Posterior vena cava (tissue), 2 donors: ENCODE measurements at regions not wholly inside any gene's neighbourhood (a gene's known extent, or its start where the extent isn't known, plus 50 kb on each side); places are given as distances from the start of the nearest gene placed in this dataset.

Experiments
- DNase-seq: peaks from one replicate; pipeline ENCODE4 v3.0.0-alpha.2; 2020; ENCODE audit warnings: low spot score
- intact Hi-C, 2 donors: fragments of 100-400 bp; cut with DNase I; formaldehyde crosslinking; loops; one replicate each; pipeline versions ENCODE4 v1.14.1 to v1.14.2; 2022 to 2023
- donor health status: DM: yes; HTN: yes; CAD: no.
- donor health status: DM: yes; HTN: yes; CAD: no.

DNA sequence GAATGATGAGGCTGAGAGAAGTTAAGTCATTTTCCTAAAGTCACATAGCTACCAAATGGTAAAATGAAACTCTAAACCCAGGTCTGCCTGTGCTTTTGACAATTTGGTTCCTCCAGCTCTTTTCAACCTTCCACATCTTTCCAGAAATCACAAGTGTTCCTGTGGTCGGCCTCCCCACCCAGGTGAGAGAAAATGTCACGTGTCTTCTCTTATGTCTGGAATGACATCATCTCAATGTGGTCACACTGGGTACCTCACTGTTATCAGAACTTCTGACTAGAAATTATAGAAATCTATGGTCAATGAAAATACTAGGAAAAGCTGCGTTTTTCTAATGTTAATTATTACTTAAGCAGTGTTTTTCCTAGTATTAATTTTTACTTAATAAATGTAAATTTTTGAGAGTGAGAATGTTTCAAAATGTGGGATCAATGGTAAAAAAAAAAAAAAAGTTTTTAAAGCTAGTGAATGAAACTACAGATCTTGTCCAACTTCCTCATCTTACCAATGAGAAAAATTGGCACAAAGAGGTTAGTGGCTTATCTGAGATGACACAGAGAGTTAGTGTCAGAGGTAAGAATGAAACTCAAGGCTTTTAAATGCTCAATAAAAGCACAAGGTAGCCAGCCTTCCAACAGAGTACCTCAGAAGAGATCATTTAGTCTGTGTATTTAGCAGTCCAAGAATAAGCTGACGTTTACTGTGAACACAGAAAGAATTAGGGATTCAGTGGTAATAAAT is 228.7 kb upstream of the NR4A3 start:
- intact Hi-C loops: no loop called here
- no peak for DNase-seq

DNA sequence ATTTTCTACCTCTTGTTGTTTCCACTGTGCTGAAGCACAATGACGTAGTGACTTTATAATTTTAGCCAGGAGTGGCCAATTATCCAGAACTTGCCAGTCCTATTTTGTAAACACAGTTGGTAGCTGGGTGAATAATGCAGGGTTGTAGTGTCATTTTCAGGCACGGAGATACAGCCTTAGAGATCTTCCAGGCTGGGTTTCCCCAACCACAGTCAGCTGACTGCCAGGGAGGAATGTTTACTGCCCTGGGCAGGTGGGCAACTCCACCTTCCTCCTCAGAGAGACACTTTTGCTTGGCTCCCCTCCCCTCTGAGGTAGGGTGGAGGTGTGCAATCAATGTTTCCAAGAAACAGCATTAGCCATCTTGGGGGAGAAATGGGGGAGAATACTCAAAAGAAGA is 228.1 kb upstream of the NR4A3 start:
- no peak for DNase-seq
- intact Hi-C loops: no loop called here

DNA sequence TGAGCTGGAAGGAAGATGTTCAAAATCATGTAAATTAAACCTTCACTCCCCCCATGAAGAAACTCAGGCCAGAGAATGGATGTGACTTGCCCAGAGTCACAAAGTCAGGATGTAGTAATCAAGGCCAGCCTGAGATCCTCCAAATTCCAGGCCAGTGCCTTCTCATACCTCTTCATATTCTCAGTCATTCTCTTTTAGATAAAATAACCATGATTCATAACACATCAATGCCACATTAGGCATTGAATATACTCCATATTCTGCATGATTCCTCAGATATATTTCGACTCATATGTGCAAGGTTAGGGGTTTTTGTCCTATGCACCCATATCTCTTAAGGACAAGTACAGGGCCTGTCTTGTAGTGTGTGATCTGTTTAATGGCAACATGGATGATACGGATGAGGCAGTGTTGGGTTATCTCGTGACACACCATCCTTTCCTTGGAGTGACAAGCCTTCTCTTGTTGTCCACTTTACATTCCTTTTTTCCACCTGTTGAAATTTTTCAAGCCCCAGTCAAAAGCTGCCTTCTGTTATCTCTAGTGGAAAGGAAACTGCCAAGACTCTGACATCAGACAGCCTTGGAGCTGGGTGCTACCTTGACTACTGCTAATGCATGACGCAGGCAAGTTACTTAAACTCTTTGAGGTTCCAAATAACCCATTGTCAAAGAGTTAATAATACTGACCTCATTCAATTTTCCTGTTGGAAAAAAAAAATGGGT is 227.5 kb upstream of the NR4A3 start:
- DNase-seq: no peak
- intact Hi-C loops: no loop called here

DNA sequence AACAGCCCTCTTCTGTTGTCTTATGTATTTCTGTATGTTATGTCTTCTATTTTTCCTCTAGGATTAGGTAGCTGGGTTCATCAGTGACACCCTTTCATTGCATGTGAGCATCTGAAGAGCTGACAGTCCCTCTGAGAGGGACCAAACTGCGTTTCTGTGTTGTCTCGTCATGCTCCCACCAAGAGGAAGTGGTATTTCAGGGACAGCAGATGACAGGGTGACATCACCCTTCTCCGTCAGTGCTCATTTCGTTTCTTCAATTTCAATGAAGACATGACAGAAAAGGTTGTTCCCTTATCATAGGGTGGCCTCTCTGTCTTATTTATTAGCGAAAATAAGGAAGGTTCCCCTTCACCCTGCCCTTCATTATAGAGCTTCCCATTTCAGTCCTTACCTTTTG is 225.9 kb upstream of the NR4A3 start:
- intact Hi-C loops: no loop called here
- DNase-seq: no peak

DNA sequence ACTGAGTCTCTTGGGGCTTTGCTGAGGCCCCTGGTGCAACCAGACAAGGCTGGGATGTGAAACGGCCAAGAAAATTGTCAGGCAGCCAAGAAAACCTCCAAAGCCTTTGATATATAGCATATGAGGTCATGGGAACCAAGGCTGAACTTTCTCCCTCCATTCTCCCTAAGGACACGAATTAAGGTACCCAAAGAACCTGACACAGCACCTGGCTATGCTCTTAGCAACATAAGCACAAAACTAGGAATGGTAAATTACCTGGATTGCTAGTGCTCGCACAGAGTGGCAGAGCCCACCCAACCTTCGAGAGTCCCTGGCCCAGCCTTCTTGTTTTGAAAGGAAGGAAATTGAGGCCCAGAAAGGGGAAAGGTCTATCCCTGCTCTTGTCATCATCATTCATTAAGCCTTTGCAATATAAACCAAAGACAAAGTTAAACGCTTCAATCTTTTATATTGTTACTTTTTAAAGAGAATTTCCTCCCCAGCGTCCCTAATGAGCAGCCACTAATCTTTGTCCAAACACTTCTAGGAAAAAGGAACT is 220.0 kb upstream of the NR4A3 start:
- intact Hi-C loops: no loop called here
- DNase-seq: no peak

DNA sequence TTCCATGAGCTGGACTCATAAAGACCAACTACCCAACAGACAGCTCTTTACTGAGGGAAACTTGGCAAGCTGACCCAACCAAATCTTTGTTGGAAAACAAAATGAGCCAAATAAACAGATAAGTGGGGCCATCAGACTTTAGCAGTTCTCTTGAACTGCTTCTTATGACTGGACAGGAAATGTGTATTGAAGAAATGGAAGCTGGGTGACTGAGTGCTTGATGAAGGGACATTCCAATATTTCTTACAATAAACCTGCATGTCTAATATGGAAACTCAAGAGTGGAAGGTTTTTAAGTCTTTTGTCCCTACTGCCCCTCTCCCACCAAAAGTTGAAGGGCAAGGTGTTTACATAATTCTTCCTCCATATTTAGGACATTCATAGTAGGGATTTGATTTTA is 218.8 kb upstream of the NR4A3 start:
- intact Hi-C loops: no loop called here
- no peak for DNase-seq

DNA sequence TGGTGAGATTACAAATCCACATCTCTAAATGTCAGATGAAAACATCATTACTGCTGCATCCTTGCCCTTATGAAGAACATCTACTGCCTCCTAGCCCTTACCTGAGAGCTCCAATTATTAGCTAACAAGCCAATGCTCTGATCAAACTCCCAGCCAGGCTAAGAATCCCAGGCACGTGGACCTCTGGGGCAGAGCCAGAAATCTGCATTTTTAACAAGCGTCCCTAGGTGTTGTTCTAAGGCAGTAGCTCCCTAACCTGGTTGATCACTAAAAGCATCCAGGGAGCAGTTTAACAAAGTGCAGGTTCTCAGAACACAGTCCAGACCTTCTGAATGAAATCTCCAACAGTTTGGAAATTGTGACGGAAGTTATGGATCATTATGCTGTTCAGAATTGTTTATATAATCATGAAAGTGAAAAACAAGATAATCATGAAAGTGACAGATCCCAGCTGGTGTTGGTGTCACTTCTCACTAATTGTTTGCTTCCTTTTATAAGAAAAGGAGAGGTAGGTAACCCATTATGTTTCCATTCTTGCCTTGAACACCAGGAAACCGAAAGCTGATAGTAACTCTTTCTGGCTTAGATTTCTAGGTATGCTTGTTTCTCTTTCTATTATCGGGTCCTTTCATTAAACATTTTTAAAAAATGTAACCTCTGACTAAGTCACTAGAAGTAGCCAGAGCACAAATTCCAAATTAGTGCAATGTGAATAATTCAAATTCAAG is 216.5 kb upstream of the NR4A3 start:
- intact Hi-C loops: no loop called here
- no peak for DNase-seq

DNA sequence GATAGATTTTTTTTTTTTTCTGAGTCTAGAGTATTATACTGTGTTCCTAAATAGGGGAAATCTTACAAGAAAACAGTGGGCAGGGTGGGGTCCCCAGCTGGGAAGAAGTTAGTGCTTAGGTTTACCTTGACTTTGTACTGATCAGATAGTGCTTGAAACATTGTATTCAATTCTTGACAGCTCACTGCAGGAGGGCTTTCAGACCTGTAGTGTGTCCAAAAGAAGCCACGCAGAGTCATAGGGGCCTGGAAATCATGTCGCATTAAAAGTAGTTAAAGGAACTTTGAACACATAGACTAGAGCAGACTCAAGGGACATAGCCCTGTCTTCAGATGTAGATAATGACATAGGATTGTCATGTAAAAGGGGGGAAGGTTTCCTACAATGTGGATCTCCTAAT is 215.4 kb upstream of the NR4A3 start:
- no peak for DNase-seq
- intact Hi-C loops: no loop called here

DNA sequence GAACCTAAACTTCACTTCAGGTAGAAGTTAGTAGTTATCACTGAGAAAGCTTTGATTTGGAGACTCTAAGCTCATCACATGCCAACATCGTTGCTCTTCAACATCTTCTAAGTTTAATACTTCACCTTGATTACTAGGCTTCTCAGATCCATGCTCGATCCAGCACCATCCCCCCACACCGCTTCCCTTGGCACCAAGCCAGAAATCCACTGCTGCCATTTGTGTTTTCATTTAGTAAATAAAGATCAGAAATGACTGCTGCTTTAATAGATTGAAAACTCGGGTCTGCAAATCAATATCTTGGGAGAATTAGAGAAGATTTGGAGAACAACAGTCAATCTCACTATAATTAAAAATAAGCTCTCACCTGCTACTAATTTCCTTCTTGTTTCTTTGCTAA is 214.7 kb upstream of the NR4A3 start:
- intact Hi-C loops: no loop called here
- no peak for DNase-seq

DNA sequence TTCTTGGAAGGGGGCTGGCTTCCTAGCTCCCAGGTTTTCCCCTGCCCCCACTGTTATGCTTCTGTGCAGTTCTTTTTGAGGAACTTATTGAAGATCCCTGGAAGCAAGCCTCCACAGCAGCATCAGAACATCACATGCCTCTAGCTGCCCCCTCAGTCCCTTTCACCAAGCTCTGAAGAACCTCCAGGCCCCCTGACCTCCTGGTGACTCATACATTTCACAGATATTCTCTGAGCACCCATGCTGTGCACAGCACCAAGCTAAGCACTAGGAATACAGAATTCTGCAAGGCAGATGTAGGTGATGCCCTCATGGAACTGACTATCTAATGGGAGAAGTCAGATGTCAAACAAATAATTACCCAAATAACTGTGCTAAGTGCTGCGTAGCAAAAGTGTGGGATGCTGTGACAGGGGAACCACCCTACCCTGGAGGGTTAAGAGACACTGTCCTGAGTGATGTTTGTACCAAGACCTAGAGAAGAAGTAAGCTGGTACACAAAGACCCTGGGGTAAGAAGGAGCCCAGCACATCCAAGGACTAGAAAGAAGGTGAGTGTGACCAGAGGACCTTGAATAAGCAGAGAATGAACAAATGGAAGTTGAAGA is 213.7 kb upstream of the NR4A3 start:
- no peak for DNase-seq
- intact Hi-C loops: no loop called here

DNA sequence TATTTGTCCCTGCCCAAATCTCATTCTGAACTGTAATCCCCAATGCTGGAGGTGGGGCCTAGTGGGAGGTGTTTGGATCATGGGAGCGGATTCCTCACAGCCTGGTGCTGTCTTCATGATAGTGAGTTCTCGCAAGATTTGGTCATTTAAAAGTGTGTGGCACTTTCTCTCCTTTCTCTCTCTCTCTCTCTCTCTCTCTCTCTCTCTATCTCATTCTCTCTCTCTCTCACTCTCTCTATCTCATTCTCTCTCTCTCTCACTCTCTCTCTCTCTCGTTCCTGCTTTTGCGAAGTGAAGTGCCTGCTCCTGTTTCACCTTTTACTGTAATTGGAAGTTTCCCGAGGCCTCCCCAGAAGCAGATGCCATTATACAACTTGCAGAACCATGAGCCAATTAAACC is 207.3 kb upstream of the NR4A3 start:
- DNase-seq: no peak
- intact Hi-C loops: no loop called here

DNA sequence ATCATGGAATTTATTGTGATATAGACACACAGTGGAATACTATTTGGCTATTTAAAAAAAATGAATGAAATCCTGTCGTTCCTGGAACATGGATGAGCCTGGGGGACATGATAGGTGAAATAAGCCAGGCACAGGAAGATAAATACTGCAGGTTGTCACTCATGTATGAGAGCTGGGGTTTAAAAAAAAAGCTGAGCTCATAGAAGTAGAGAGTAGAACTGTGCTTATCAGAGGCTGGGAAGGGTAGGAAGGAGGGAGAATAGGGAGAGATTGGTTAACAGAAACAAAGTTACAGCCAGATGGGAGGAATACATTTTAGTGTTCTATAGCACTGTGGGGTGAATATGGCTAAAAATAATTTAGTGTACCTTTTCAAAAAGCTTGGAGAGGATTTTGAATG is 200.6 kb upstream of the NR4A3 start:
- DNase-seq: no peak
- intact Hi-C loops: no loop called here

GRCh38 chr9:99622679-99623078 is 199.0 kb upstream of the NR4A3 start:
- intact Hi-C loops: no loop called here
- no peak for DNase-seq

GRCh38 chr9:99623780-99624364 is 197.8 kb upstream of the NR4A3 start:
- DNase-seq: no peak
- intact Hi-C loops: no loop called here

GRCh38 chr9:99624499-99625233 is 197.0 kb upstream of the NR4A3 start:
- no peak for DNase-seq
- intact Hi-C loops: no loop called here

GRCh38 chr9:99626426-99626825 is 195.3 kb upstream of the NR4A3 start:
- DNase-seq: no peak
- intact Hi-C loops: no loop called here

DNA sequence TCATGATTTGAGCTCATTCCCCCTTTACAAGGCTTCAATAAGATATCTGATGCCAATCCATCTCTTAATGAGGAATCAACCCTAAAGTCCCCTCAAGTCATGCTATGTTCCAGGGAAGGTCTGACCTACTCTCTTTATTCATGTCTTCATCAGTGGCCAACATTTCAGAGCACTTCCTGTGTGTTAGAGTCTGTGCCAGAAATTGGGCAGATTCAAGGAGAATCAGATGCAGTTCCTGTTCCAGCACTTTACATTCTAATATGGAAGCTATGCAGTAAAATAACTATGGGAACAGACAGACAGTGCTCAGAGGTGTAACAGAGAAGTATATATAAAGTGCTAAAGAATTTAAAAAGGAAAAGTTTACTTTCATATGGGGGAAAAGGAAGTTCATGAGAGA is 193.4 kb upstream of the NR4A3 start:
- no peak for DNase-seq
- intact Hi-C loops: no loop called here

- no peak for DNase-seq
These were observed 192.7 kb upstream of the NR4A3 start for GRCh38 chr9:99628849-99629620.

More at GRCh38 chr9:99628849-99629620, 192.7 kb upstream of the NR4A3 start:
- intact Hi-C loops: no loop called here
